GM23338 (cell line): ENCODE measurements at regions not wholly inside any gene's neighbourhood (a gene's known extent, or its start where the extent isn't known, plus 50 kb on each side); places are given as distances from the start of the nearest gene placed in this dataset.
A peak's percentile ranks its signal among the peaks of the same experiment; 100 is the strongest.

Experiments
- ATAC-seq: fragments of 200-7000 bp; cut with Tn5 transposase; 3 replicates; pipeline ENCODE4 v1.9.1; 2020
- DNase-seq: peaks from one replicate; pipeline ENCODE4 v3.0.0-alpha.2; 2015; ENCODE audit warnings: low spot score
- H2AFZ ChIP-seq: fragments of 200-600 bp; sonication (generic); 2 replicates; pipeline ENCODE4 v1.8.0; 2016; ENCODE audit warnings: antibody characterized with exemption, mild to moderate bottlenecking, moderate library complexity
- H3F3A ChIP-seq: fragments of 200-600 bp; sonication (generic); replicated peaks from 2 replicates; pipeline ENCODE4 v1.8.0; 2017; ENCODE audit warnings: antibody characterized with exemption, mixed run types, low read depth
- H3K27ac ChIP-seq: fragments of 200-600 bp; sonication (generic); 2 replicates; pipeline ENCODE4 v1.6.1; 2016; ENCODE audit warnings: low read depth
- H3K27me3 ChIP-seq: fragments of 200-600 bp; sonication (generic); 2 replicates; pipeline ENCODE4 v1.8.0; 2016; ENCODE audit warnings: mild to moderate bottlenecking, mixed run types, moderate library complexity; ENCODE audit not compliant: insufficient read depth
- H3K36me3 ChIP-seq: fragments of 200-600 bp; sonication (generic); 2 replicates; pipeline ENCODE4 v1.8.0; 2016; ENCODE audit warnings: mild to moderate bottlenecking; ENCODE audit not compliant: insufficient read depth
- H3K4me1 ChIP-seq: fragments of 200-600 bp; sonication (generic); 2 replicates; pipeline ENCODE4 v1.8.0; 2016; ENCODE audit warnings: mild to moderate bottlenecking, moderate library complexity; ENCODE audit not compliant: insufficient read depth
- H3K4me2 ChIP-seq: fragments of 200-600 bp; sonication (generic); 2 replicates; pipeline ENCODE4 v1.7.1; 2017; ENCODE audit warnings: mixed run types
- H3K4me3 ChIP-seq: fragments of 200-600 bp; sonication (generic); 2 replicates; pipeline ENCODE4 v1.6.1; 2016; ENCODE audit warnings: mixed run types
- H3K79me2 ChIP-seq: fragments of 200-600 bp; sonication (generic); replicated peaks from 2 replicates; pipeline ENCODE4 v1.8.0; 2017; ENCODE audit warnings: mild to moderate bottlenecking; ENCODE audit not compliant: insufficient read depth
- H3K9me2 ChIP-seq: fragments of 200-600 bp; sonication (generic); 2 replicates; pipeline ENCODE4 v1.8.0; 2017; ENCODE audit not compliant: insufficient read depth
- H4K20me1 ChIP-seq: fragments of 200-600 bp; sonication (generic); replicated peaks from 2 replicates; pipeline ENCODE4 v1.8.0; 2017; ENCODE audit warnings: mild to moderate bottlenecking; ENCODE audit not compliant: insufficient read depth
- H3K27ac Mint-ChIP-seq: 2 replicates; pipeline ENCODE4 v1.8.0; 2020; ENCODE audit warnings: inconsistent platforms, mild to moderate bottlenecking, moderate library complexity, mixed read lengths
- H3K27me3 Mint-ChIP-seq: 3 replicates; pipeline ENCODE4 v1.8.0; 2022; ENCODE audit warnings: low read depth, mild to moderate bottlenecking, moderate library complexity, mixed read lengths, inconsistent platforms; ENCODE audit not compliant: insufficient read depth, poor library complexity
- H3K36me3 Mint-ChIP-seq: 3 replicates; pipeline ENCODE4 v1.8.0; 2021; ENCODE audit warnings: low read depth, mild to moderate bottlenecking, inconsistent platforms, moderate library complexity, mixed read lengths
- H3K4me1 Mint-ChIP-seq: 3 replicates; pipeline ENCODE4 v1.8.0; 2020; ENCODE audit warnings: mild to moderate bottlenecking, inconsistent platforms, mixed read lengths
- H3K4me3 Mint-ChIP-seq: 3 replicates; pipeline ENCODE4 v1.8.0; 2021; ENCODE audit warnings: moderate library complexity, mild to moderate bottlenecking, inconsistent platforms, mixed read lengths
- H3K9me3 Mint-ChIP-seq: 3 replicates; pipeline ENCODE4 v1.8.0; 2020; ENCODE audit warnings: moderate library complexity, mild to moderate bottlenecking, inconsistent platforms, mixed read lengths
- CREB1 ChIP-seq: fragments of 250-450 bp; sonication (Bioruptor Pico); IDR thresholded peaks from 2 replicates; pipeline ENCODE4 v1.5.0; 2020; ENCODE audit warnings: low read depth, mild to moderate bottlenecking, moderate library complexity
- CTCF ChIP-seq, 2 experiments: fragments of 200-600 bp in 1 of 2; sonication (generic) in 1 of 2; conservative IDR thresholded peaks; 2 replicates each; pipeline versions ENCODE4 v1.5.1 to v1.6.1; 2016 to 2017; ENCODE audit warnings: antibody characterized with exemption in 2 of 2, low read depth in 2 of 2, mild to moderate bottlenecking in 2 of 2, moderate library complexity in 1 of 2
- ETS1 ChIP-seq: IDR thresholded peaks from 2 replicates; pipeline ENCODE4 v1.6.1; 2016; ENCODE audit warnings: antibody characterized with exemption
- EZH2 ChIP-seq: fragments of 200-600 bp; sonication (generic); IDR thresholded peaks from one replicate; pipeline ENCODE4 v1.8.0; 2017; ENCODE audit warnings: antibody characterized with exemption, mild to moderate bottlenecking, low read depth; ENCODE audit not compliant: unreplicated experiment
- EZH2phosphoT487 ChIP-seq: fragments of 200-600 bp; sonication (generic); IDR thresholded peaks from one replicate; pipeline ENCODE4 v1.8.1; 2018; ENCODE audit warnings: antibody characterized with exemption; ENCODE audit not compliant: unreplicated experiment
- JUNB ChIP-seq: IDR thresholded peaks from one replicate; pipeline ENCODE4 v1.6.1; 2016; ENCODE audit warnings: antibody characterized with exemption; ENCODE audit not compliant: unreplicated experiment
- NANOG ChIP-seq: IDR thresholded peaks from 2 replicates; pipeline ENCODE4 v1.6.1; 2016; ENCODE audit warnings: antibody characterized with exemption, borderline replicate concordance
- POLR2AphosphoS5 ChIP-seq: IDR thresholded peaks from 2 replicates; pipeline ENCODE4 v1.6.1; 2016; ENCODE audit warnings: antibody characterized with exemption, low read depth
- REST ChIP-seq: IDR thresholded peaks from one replicate; pipeline ENCODE4 v1.6.1; 2018; ENCODE audit warnings: antibody characterized with exemption; ENCODE audit not compliant: unreplicated experiment
- ZNF114 ChIP-seq: fragments of 250-450 bp; sonication (Bioruptor Pico); IDR thresholded peaks from 2 replicates; pipeline ENCODE4 v1.5.0; 2020; ENCODE audit warnings: mild to moderate bottlenecking, moderate library complexity
- ZNF462 ChIP-seq: fragments of 250-450 bp; sonication (Bioruptor Pico); IDR thresholded peaks from 2 replicates; pipeline ENCODE4 v1.5.0; 2020; ENCODE audit warnings: mild to moderate bottlenecking, moderate library complexity

- TF ChIP-seq ZNF462 (CRISPR knock-in tag), result no peak
- no peak for TF ChIP-seq ZNF114 (CRISPR knock-in tag)
- no peak for TF ChIP-seq CREB1 (CRISPR knock-in tag)
- TF ChIP-seq EZH2phosphoT487, result no peak
- TF ChIP-seq POLR2AphosphoS5, result no peak
- TF ChIP-seq JUNB, result no peak
- no peak for TF ChIP-seq NANOG
- TF ChIP-seq EZH2, result no peak
Observed at GRCh38 chr3:99145031-99145430, 243.5 kb upstream of the DCBLD2 start (continued).

- Histone ChIP-seq H3K4me1 (0 out of 2 replicates have a peak, but pooled peaks cover 4% of the 10 kb centered on the region), H3K36me3 (no peaks in the 10 kb centered on the region), H4K20me1 (no peaks in the 10 kb centered on the region), H3K4me2 (no peak overlapping the region), H3K27ac (no peak overlapping the region), H2AFZ (0 out of 2 replicates have a peak overlapping the region, but pooled peaks have one; percentile 19), H3K9me2 (peaks cover 9% of the 10 kb centered on the region; the same call in 1 of the 2 replicates), H3K79me2 (no peaks in the 10 kb centered on the region), H3F3A (no peaks in the 10 kb centered on the region), H3K4me3 (no peak overlapping the region), H3K27me3 (no peaks in the 10 kb centered on the region)
- ATAC-seq (no peak), DNase-seq (no peak)
- Mint-ChIP-seq H3K27me3 (peaks cover 1% of the 10 kb centered on the region), H3K36me3 (peaks cover 19% of the 10 kb centered on the region), H3K4me1 (peaks cover 9% of the 10 kb centered on the region), H3K27ac (no peak overlapping the region), H3K4me3 (no peak overlapping the region; the same call in 2 of the 3 replicates), H3K9me3 (peaks cover 31% of the 10 kb centered on the region)
- TF ChIP-seq REST (no peak), CTCF (conservative IDR thresholded peaks at IDR 0.05; ENCODE audit: low read depth in 2 of 2) (no peak), ETS1 (no peak), JUNB (no peak)
Observed at GRCh38 chr3:99143493-99143892, 242.0 kb upstream of the DCBLD2 start.
